ENCODE measurements at regions not wholly inside any gene's neighbourhood (a gene's known extent, or its start where the extent isn't known, plus 50 kb on each side); places are given as distances from the start of the nearest gene placed in this dataset.
"Not testable (repeated sequence)": the region's sequence is repeated elsewhere in the genome, so short reads cannot be mapped to it uniquely, and the experiment has no call there.

GRCh38 chr4:67365661-67366245 lies 179.6 kb downstream of the CENPC start:
- H3K9me3 Mint-ChIP-seq = peaks cover 2 to 8% (median 7%) of the 10 kb centered on the region in 3 donors
- no peak overlapping the region for H3K4me3 Mint-ChIP-seq
- H3K27ac Mint-ChIP-seq = no peak overlapping the region
- no peaks in the 10 kb centered on the region for H3K36me3 Mint-ChIP-seq
- H3K4me1 Mint-ChIP-seq = no peaks in the 10 kb centered on the region
- no peaks in the 10 kb centered on the region for H3K27me3 Mint-ChIP-seq

GRCh38 chr4:67355806-67356205 lies 189.5 kb downstream of the CENPC start:
- H3K4me3 Mint-ChIP-seq = no peak overlapping the region
- peaks cover 0 to 7% (median 0%) of the 10 kb centered on the region in 3 donors for H3K9me3 Mint-ChIP-seq
- H3K27ac Mint-ChIP-seq = no peak overlapping the region
- no peaks in the 10 kb centered on the region for H3K36me3 Mint-ChIP-seq
- no peaks in the 10 kb centered on the region for H3K4me1 Mint-ChIP-seq
- H3K27me3 Mint-ChIP-seq = no peaks in the 10 kb centered on the region

- H3K4me1 Mint-ChIP-seq = peaks cover 0 to 3% (median 0%) of the 10 kb centered on the region in 3 donors
- no peak overlapping the region for H3K4me3 Mint-ChIP-seq
- peaks cover 0 to 1% (median 0%) of the 10 kb centered on the region in 3 donors for H3K9me3 Mint-ChIP-seq
- H3K27ac Mint-ChIP-seq = no peak overlapping the region
- no peaks in the 10 kb centered on the region for H3K36me3 Mint-ChIP-seq
- no peaks in the 10 kb centered on the region for H3K27me3 Mint-ChIP-seq
Measured at GRCh38 chr4:67346654-67347053, 198.6 kb downstream of the CENPC start.

DNA sequence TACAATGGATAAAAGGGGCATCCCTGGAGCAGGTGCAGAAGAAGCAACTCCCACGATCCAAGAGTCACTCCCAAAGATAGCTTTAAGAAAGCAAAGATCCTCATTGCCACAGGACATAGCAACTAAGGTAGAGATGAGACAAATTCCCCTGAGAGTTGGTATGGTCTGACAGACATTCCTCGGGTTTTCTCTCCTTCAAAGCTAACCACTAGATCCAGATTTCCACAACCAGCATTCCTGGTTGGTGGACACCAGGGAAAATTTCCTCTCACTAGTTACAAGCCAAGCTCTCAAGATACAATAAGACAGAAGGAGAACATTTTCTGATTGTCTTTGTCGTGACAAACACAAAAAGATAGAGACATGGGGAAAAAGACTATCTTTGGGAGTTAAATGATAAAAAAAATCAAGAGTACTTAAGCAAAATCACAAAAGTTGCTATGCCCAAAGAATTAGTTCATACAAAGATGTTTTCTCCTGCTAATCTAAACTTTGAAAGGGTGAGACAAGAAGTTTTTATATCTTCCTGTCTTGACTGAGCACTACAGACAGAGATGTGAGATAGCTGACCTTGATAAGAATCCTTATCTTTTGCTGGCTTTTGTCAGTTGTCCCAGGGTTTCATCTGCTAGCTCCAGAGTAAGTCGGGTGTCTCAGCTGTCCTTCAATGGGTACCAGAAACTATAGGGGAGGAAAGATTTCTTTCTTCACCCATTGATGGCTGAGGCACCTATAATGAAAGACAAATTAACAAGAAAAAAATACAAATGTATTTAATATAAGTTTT lies 200.5 kb downstream of the CENPC start:
- Mint-ChIP-seq H3K4me1 (peaks cover 0 to 3% (median 0%) of the 10 kb centered on the region in 3 donors), H3K36me3 (no peaks in the 10 kb centered on the region), H3K27ac (no peak overlapping the region), H3K27me3 (no peaks in the 10 kb centered on the region), H3K4me3 (no peak overlapping the region), H3K9me3 (no peaks in the 10 kb centered on the region)

DNA sequence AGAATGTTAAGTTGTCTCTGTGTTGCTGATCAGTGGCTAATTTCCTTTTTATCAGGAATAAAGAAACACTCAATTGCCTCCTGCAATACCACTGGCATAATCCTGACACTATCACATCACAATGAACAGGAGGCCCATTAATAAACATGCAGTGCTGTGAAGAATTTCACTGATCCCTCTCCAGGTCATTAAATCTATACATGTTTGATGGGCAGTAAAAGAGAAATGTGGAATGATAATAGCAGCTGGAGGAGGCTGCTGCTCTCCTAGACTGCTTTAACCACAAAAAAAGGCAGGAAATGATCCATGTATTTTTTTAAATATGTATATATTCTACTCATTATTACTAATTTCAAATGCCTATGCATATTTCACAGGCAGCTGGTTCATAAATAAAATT lies 202.1 kb downstream of the CENPC start:
- H3K36me3 Mint-ChIP-seq = no peaks in the 10 kb centered on the region
- no peak overlapping the region for H3K27ac Mint-ChIP-seq
- H3K9me3 Mint-ChIP-seq = no peaks in the 10 kb centered on the region
- H3K4me1 Mint-ChIP-seq = peaks cover 0 to 3% (median 0%) of the 10 kb centered on the region in 3 donors
- no peaks in the 10 kb centered on the region for H3K27me3 Mint-ChIP-seq
- no peak overlapping the region for H3K4me3 Mint-ChIP-seq

- no peak overlapping the region for H3K4me3 Mint-ChIP-seq
- peaks cover 0 to 3% (median 0%) of the 10 kb centered on the region in 3 donors for H3K4me1 Mint-ChIP-seq
- no peaks in the 10 kb centered on the region for H3K27me3 Mint-ChIP-seq
- H3K27ac Mint-ChIP-seq = no peak overlapping the region
- no peaks in the 10 kb centered on the region for H3K36me3 Mint-ChIP-seq
- no peaks in the 10 kb centered on the region for H3K9me3 Mint-ChIP-seq
Measured at GRCh38 chr4:67342291-67342690, 203.0 kb downstream of the CENPC start.

DNA sequence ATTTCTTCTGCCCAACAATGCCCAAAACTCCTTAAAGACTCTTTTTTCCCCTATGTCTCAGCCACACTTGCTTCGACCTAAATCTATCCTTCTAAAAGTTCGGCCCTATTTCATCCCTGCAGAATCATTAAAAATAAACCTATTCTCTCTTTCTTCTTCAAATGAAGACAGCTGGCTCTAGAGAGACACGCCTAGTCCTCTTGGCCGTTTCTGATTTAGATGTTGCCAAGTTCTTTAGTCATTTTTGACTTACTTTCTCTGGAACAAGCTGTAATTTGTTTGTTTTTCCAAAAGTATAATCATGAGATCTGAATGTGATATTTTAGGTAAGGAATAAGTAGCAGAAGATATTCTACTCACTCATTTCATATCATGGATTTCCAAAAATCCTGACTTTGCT lies 211.6 kb downstream of the CENPC start:
- Mint-ChIP-seq H3K36me3 (no peaks in the 10 kb centered on the region), H3K4me1 (no peaks in the 10 kb centered on the region), H3K27ac (no peak overlapping the region), H3K4me3 (no peak overlapping the region), H3K27me3 (peaks cover 8% of the 10 kb centered on the region), H3K9me3 (no peaks in the 10 kb centered on the region)

GRCh38 chr4:67332627-67333026 lies 212.7 kb downstream of the CENPC start:
- Mint-ChIP-seq H3K36me3 (no peaks in the 10 kb centered on the region), H3K27me3 (peaks cover 10% of the 10 kb centered on the region), H3K27ac (no peak overlapping the region), H3K4me3 (no peak overlapping the region), H3K9me3 (no peaks in the 10 kb centered on the region), H3K4me1 (no peaks in the 10 kb centered on the region)

DNA sequence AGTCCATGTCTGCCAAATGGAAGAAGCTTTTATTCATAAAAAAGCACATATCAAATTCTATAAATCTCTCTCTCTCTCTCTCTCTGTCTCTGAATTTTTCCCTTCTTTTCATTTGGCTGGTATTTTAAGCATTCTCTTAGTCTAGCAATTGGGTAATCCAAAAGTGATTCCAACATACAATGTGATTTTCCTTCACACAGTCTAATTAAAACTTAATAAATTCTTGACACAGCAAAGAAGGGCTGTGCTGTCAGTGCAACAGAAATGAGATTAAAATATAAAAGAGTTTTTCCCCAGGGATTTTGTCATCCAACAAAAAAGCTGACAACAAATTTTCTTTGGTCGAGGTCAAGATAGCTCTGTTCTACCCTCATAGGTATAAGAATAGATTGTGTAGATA lies 216.9 kb downstream of the CENPC start:
- H3K36me3 Mint-ChIP-seq = no peaks in the 10 kb centered on the region
- H3K27me3 Mint-ChIP-seq = peaks cover 6% of the 10 kb centered on the region
- no peaks in the 10 kb centered on the region for H3K9me3 Mint-ChIP-seq
- H3K27ac Mint-ChIP-seq = no peak overlapping the region
- H3K4me3 Mint-ChIP-seq = no peak overlapping the region
- peaks cover 0 to 2% (median 0%) of the 10 kb centered on the region in 3 donors for H3K4me1 Mint-ChIP-seq

- Mint-ChIP-seq H3K27ac (no peak overlapping the region), H3K27me3 (peaks cover 6% of the 10 kb centered on the region), H3K4me1 (peaks cover 0 to 2% (median 0%) of the 10 kb centered on the region in 3 donors), H3K36me3 (no peaks in the 10 kb centered on the region), H3K4me3 (no peak overlapping the region), H3K9me3 (no peaks in the 10 kb centered on the region)
Measured at GRCh38 chr4:67328018-67328278, 217.4 kb downstream of the CENPC start.

DNA sequence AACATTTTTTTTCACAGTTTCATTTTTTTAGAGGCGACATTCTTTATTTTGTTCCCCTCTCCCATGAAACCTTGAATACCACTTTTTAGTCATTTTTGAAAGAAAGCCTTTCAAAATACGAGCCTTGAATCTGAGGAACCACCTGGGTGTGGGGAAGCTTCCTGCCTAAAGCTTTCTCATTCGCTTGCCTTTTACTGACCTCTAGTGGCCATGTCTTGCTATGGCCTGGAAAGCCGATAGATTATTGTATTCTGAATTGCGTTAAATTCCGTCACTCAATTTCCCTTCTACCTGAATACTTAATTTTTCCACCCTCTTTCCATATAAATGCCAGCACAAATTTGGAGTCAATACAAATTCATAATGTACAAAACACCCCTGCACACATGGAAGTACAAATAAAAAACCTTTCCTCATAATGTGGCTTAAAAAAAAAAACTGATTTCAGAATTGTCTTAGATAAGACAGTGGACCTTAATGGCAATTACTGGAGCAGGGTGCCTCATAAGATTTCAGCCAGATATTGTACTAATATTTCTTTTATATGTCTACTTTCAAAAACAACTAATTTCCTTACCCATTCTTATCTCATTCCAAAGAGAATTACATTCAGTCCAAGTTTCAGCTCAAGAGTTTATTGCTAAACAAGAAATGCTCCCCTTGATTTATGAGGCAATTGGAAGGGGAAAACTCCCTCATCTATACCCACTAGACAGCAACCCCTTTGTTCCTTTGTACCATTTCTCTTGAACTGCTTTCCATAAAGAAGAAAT lies 217.9 kb downstream of the CENPC start:
- no peaks in the 10 kb centered on the region for H3K9me3 Mint-ChIP-seq
- H3K4me1 Mint-ChIP-seq = peaks cover 0 to 2% (median 0%) of the 10 kb centered on the region in 3 donors
- H3K36me3 Mint-ChIP-seq = no peaks in the 10 kb centered on the region
- peaks cover 6% of the 10 kb centered on the region for H3K27me3 Mint-ChIP-seq
- H3K27ac Mint-ChIP-seq = no peak overlapping the region
- H3K4me3 Mint-ChIP-seq = no peak overlapping the region

- Mint-ChIP-seq H3K36me3 (no peaks in the 10 kb centered on the region), H3K27ac (no peak overlapping the region), H3K27me3 (peaks cover 4% of the 10 kb centered on the region), H3K9me3 (no peaks in the 10 kb centered on the region), H3K4me1 (peaks cover 0 to 2% (median 0%) of the 10 kb centered on the region in 3 donors), H3K4me3 (no peak overlapping the region)
Measured at GRCh38 chr4:67325791-67326190, 219.5 kb downstream of the CENPC start.

DNA sequence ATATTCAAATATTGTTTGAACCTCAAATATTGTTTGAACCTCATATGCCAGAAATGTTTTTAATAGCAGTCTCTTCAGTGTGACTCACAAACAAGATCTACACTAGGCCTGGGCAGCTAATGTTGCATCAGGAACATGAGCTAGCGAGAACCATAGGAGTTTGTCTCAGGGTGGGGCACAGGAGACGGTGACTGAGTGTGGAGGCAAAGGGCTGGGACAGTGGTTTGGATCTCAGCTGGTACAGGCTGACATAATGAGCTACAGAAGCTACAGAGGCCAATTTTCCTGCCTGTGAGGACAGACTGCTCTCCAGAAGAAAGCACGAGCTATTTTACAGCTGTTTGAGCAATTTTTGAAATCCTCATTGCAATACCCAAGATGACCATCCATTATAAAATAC lies 224.7 kb downstream of the CENPC start:
- peaks cover 1% of the 10 kb centered on the region for H3K36me3 Mint-ChIP-seq
- no peak overlapping the region for H3K27ac Mint-ChIP-seq
- no peaks in the 10 kb centered on the region for H3K4me1 Mint-ChIP-seq
- H3K9me3 Mint-ChIP-seq = no peaks in the 10 kb centered on the region
- H3K4me3 Mint-ChIP-seq = no peak overlapping the region
- H3K27me3 Mint-ChIP-seq = no peaks in the 10 kb centered on the region

- not testable (repeated sequence) for H3K4me3 Mint-ChIP-seq, H3K36me3 Mint-ChIP-seq, H3K9me3 Mint-ChIP-seq, H3K4me1 Mint-ChIP-seq, H3K27ac Mint-ChIP-seq, H3K27me3 Mint-ChIP-seq
Measured at GRCh38 chr4:67319607-67320006, 225.7 kb downstream of the CENPC start.

DNA sequence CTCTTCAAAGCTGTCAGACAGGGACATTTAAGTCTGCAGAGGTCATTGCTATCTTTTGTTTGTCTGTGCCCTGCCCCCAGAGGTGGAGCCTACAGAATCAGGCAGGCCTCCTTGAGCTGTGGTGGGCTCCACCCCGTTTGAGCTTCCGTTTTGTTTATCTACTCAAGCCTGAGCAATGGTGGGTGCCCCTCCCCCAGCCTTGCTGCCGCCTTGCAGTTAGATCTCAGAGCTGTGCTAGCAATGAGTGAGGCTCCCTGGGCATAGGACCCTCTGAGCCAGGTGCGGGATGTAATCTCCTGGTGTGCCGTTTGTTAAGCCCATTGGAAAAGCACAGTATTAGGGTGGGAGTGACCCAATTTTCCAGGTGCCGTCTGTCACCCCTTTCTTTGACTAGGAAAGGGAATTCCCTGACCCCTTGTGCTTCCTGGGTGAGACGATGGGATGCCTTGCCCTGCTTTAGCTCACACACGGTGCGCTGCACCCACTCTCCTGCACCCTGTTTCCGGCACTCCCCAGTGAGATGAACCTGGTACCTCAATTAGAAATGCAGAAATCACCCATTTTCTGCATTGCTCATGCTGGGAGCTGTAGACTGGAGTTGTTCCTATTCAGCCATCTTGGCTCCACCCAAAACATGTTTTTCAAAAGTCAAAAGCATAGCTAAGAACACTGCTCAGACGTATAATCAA lies 244.7 kb downstream of the CENPC start:
- H3K27ac Mint-ChIP-seq, H3K36me3 Mint-ChIP-seq, H3K4me3 Mint-ChIP-seq: not testable (repeated sequence)

More for the DNA sequence above, 244.7 kb downstream of the CENPC start:
- H3K9me3 Mint-ChIP-seq, H3K4me1 Mint-ChIP-seq, H3K27me3 Mint-ChIP-seq: not testable (repeated sequence)

All from IgD-negative memory B cell (primary cell).